ENCODE measurements at regions not wholly inside any gene's neighbourhood (a gene's known extent, or its start where the extent isn't known, plus 50 kb on each side); places are given as distances from the start of the nearest gene placed in this dataset.
A peak's percentile ranks its signal among the peaks of the same experiment; 100 is the strongest.
"Not testable (repeated sequence)": the region's sequence is repeated elsewhere in the genome, so short reads cannot be mapped to it uniquely, and the experiment has no call there.

GRCh38 chr6:11961923-11962322 lies 50.2 kb upstream of the HIVEP1 start:
- DNase-seq (ENCODE audit: low read depth), result no peak

GRCh38 chr6:11960909-11961779 lies 51.0 kb upstream of the HIVEP1 start:
- no peak for DNase-seq (ENCODE audit: low read depth)

GRCh38 chr6:11956781-11957180 lies 55.3 kb upstream of the HIVEP1 start:
- DNase-seq (ENCODE audit: low read depth), result no peak

GRCh38 chr6:11953641-11954040 lies 58.5 kb upstream of the HIVEP1 start:
- peak; percentile 56 for DNase-seq (ENCODE audit: low read depth)

GRCh38 chr6:11952316-11952715 lies 59.8 kb upstream of the HIVEP1 start:
- no peak for DNase-seq (ENCODE audit: low read depth)

GRCh38 chr6:11951868-11952267 lies 60.2 kb upstream of the HIVEP1 start:
- DNase-seq (ENCODE audit: low read depth), result no peak

GRCh38 chr6:11950109-11950508 lies 62.0 kb upstream of the HIVEP1 start:
- DNase-seq (ENCODE audit: low read depth), result peak; percentile 25

- no peak for DNase-seq (ENCODE audit: low read depth)
Observed at GRCh38 chr6:11947575-11947974, 64.5 kb upstream of the HIVEP1 start.

- no peak for DNase-seq (ENCODE audit: low read depth)
Observed at GRCh38 chr6:11947063-11947462, 65.0 kb upstream of the HIVEP1 start.

GRCh38 chr6:11944111-11944510 lies 68.0 kb upstream of the HIVEP1 start:
- DNase-seq (ENCODE audit: low read depth), result no peak

- DNase-seq (ENCODE audit: low read depth), result no peak
Observed at GRCh38 chr6:11943060-11943459, 69.1 kb upstream of the HIVEP1 start.

- no peak for DNase-seq (ENCODE audit: low read depth)
Observed at GRCh38 chr6:11942185-11942864, 69.8 kb upstream of the HIVEP1 start.

- not testable (repeated sequence) for DNase-seq (ENCODE audit: low read depth)
Observed at GRCh38 chr6:11940532-11941166, 71.5 kb upstream of the HIVEP1 start.

GRCh38 chr6:11938285-11938890 lies 73.7 kb upstream of the HIVEP1 start:
- no peak for DNase-seq (ENCODE audit: low read depth)

GRCh38 chr6:11934638-11935037 lies 77.5 kb upstream of the HIVEP1 start:
- DNase-seq (ENCODE audit: low read depth), result no peak

GRCh38 chr6:11932892-11933291 lies 79.2 kb upstream of the HIVEP1 start:
- DNase-seq (ENCODE audit: low read depth), result not testable (repeated sequence)

- DNase-seq (ENCODE audit: low read depth), result no peak
Observed at GRCh38 chr6:11931296-11932035, 80.6 kb upstream of the HIVEP1 start.

- DNase-seq (ENCODE audit: low read depth), result not testable (repeated sequence)
Observed at GRCh38 chr6:11930834-11931233, 81.3 kb upstream of the HIVEP1 start.

- DNase-seq (ENCODE audit: low read depth), result no peak
Observed at GRCh38 chr6:11930240-11930639, 81.9 kb upstream of the HIVEP1 start.

- DNase-seq (ENCODE audit: low read depth), result no peak
Observed at GRCh38 chr6:11929241-11929835, 82.8 kb upstream of the HIVEP1 start.

All from iris pigment epithelial cell (primary cell).